IgD-negative memory B cell (primary cell): ENCODE measurements at regions not wholly inside any gene's neighbourhood (a gene's known extent, or its start where the extent isn't known, plus 50 kb on each side); places are given as distances from the start of the nearest gene placed in this dataset.

Source experiments
- H3K27ac Mint-ChIP-seq, 3 donors: one replicate each; pipeline ENCODE4 v1.8.0; 2020 to 2022; ENCODE audit warnings: mild to moderate bottlenecking in 3 of 3, mixed read lengths in 3 of 3, moderate library complexity in 1 of 3
- H3K27me3 Mint-ChIP-seq: one replicate; pipeline ENCODE4 v1.8.0; 2021; ENCODE audit warnings: mixed read lengths
- H3K36me3 Mint-ChIP-seq: one replicate; pipeline ENCODE4 v1.8.0; 2020; ENCODE audit warnings: mild to moderate bottlenecking, mixed read lengths
- H3K4me1 Mint-ChIP-seq, 3 donors: one replicate each; pipeline ENCODE4 v1.8.0; 2020 to 2022; ENCODE audit warnings: mixed read lengths in 3 of 3, mild to moderate bottlenecking in 1 of 3
- H3K4me3 Mint-ChIP-seq, 4 donors: one replicate each; pipeline ENCODE4 v1.8.0; 2020 to 2022; ENCODE audit warnings: mild to moderate bottlenecking in 4 of 4, mixed read lengths in 4 of 4, moderate library complexity in 3 of 4
- H3K9me3 Mint-ChIP-seq, 3 donors: one replicate each; pipeline ENCODE4 v1.8.0; 2020 to 2021; ENCODE audit warnings: mixed read lengths in 3 of 3, mild to moderate bottlenecking in 1 of 3

GRCh38 chr1:238549137-238549536 is 658.4 kb upstream of the ZP4 start:
- Mint-ChIP-seq H3K9me3 (peaks cover 2 to 13% (median 6%) of the 10 kb centered on the region in 3 donors), H3K27me3 (no peaks in the 10 kb centered on the region), H3K36me3 (no peaks in the 10 kb centered on the region), H3K4me1 (no peaks in the 10 kb centered on the region), H3K4me3 (no peak overlapping the region), H3K27ac (no peak overlapping the region)

- H3K4me1 Mint-ChIP-seq: no peaks in the 10 kb centered on the region
- H3K27ac Mint-ChIP-seq: no peak overlapping the region
- no peaks in the 10 kb centered on the region for H3K36me3 Mint-ChIP-seq
Observed at GRCh38 chr1:238546118-238546517, 655.4 kb upstream of the ZP4 start.

GRCh38 chr1:238537641-238538040 is 646.9 kb upstream of the ZP4 start:
- Mint-ChIP-seq H3K4me1 (no peaks in the 10 kb centered on the region), H3K27ac (no peak overlapping the region), H3K27me3 (no peaks in the 10 kb centered on the region), H3K9me3 (peaks cover 1 to 3% (median 2%) of the 10 kb centered on the region in 3 donors), H3K36me3 (no peaks in the 10 kb centered on the region), H3K4me3 (no peak overlapping the region)

More at GRCh38 chr1:238546118-238546517, 655.4 kb upstream of the ZP4 start:
- Mint-ChIP-seq H3K4me3 (no peak overlapping the region), H3K27me3 (no peaks in the 10 kb centered on the region), H3K9me3 (peaks cover 4 to 17% (median 6%) of the 10 kb centered on the region in 3 donors)

GRCh38 chr1:238530209-238530851 is 639.6 kb upstream of the ZP4 start:
- no peak overlapping the region for H3K4me3 Mint-ChIP-seq

GRCh38 chr1:238517711-238518110 is 627.0 kb upstream of the ZP4 start:
- Mint-ChIP-seq H3K27me3 (no peaks in the 10 kb centered on the region), H3K9me3 (peaks cover 0 to 6% (median 4%) of the 10 kb centered on the region in 3 donors), H3K36me3 (no peaks in the 10 kb centered on the region), H3K4me1 (no peaks in the 10 kb centered on the region), H3K4me3 (no peak overlapping the region), H3K27ac (no peak overlapping the region)

More at GRCh38 chr1:238530209-238530851, 639.6 kb upstream of the ZP4 start:
- Mint-ChIP-seq H3K36me3 (no peaks in the 10 kb centered on the region), H3K27me3 (no peaks in the 10 kb centered on the region), H3K27ac (no peak overlapping the region), H3K4me1 (no peaks in the 10 kb centered on the region), H3K9me3 (peaks cover 0 to 3% (median 3%) of the 10 kb centered on the region in 3 donors)

GRCh38 chr1:238501290-238501689 is 610.6 kb upstream of the ZP4 start:
- Mint-ChIP-seq H3K36me3 (no peaks in the 10 kb centered on the region), H3K4me3 (no peak overlapping the region), H3K4me1 (no peaks in the 10 kb centered on the region), H3K9me3 (peaks cover 0 to 15% (median 0%) of the 10 kb centered on the region in 3 donors), H3K27me3 (no peaks in the 10 kb centered on the region), H3K27ac (no peak overlapping the region)

- H3K4me3 Mint-ChIP-seq: no peak overlapping the region
- H3K27me3 Mint-ChIP-seq: no peaks in the 10 kb centered on the region
- no peaks in the 10 kb centered on the region for H3K36me3 Mint-ChIP-seq
- H3K9me3 Mint-ChIP-seq: peaks cover 0 to 15% (median 0%) of the 10 kb centered on the region in 3 donors
- no peak overlapping the region for H3K27ac Mint-ChIP-seq
- no peaks in the 10 kb centered on the region for H3K4me1 Mint-ChIP-seq
Observed at GRCh38 chr1:238499021-238499420, 608.3 kb upstream of the ZP4 start.

GRCh38 chr1:238492271-238492670 is 601.5 kb upstream of the ZP4 start:
- Mint-ChIP-seq H3K36me3 (no peaks in the 10 kb centered on the region), H3K9me3 (peaks cover 0 to 2% (median under 1%) of the 10 kb centered on the region in 3 donors), H3K27me3 (no peaks in the 10 kb centered on the region), H3K4me3 (no peak overlapping the region), H3K4me1 (peaks cover 0 to 1% (median 0%) of the 10 kb centered on the region in 3 donors), H3K27ac (no peak overlapping the region)

GRCh38 chr1:238491265-238491664 is 600.5 kb upstream of the ZP4 start:
- Mint-ChIP-seq H3K27ac (no peak overlapping the region), H3K4me3 (no peak overlapping the region), H3K9me3 (peaks cover 0 to 2% (median 0%) of the 10 kb centered on the region in 3 donors), H3K36me3 (no peaks in the 10 kb centered on the region), H3K4me1 (peaks cover 0 to 1% (median 0%) of the 10 kb centered on the region in 3 donors), H3K27me3 (no peaks in the 10 kb centered on the region)

GRCh38 chr1:238489006-238489405 is 598.3 kb upstream of the ZP4 start:
- H3K4me3 Mint-ChIP-seq: no peak overlapping the region

GRCh38 chr1:238488401-238488800 is 597.7 kb upstream of the ZP4 start:
- H3K9me3 Mint-ChIP-seq: peaks cover 0 to 4% (median 0%) of the 10 kb centered on the region in 3 donors

More at GRCh38 chr1:238489006-238489405, 598.3 kb upstream of the ZP4 start:
- H3K27ac Mint-ChIP-seq: no peak overlapping the region
- H3K9me3 Mint-ChIP-seq: peaks cover 0 to 4% (median 0%) of the 10 kb centered on the region in 3 donors
- no peaks in the 10 kb centered on the region for H3K36me3 Mint-ChIP-seq
- no peaks in the 10 kb centered on the region for H3K27me3 Mint-ChIP-seq
- peaks cover 0 to 1% (median 0%) of the 10 kb centered on the region in 3 donors for H3K4me1 Mint-ChIP-seq

GRCh38 chr1:238487931-238488330 is 597.2 kb upstream of the ZP4 start:
- Mint-ChIP-seq H3K9me3 (peaks cover 0 to 4% (median 0%) of the 10 kb centered on the region in 3 donors), H3K4me1 (peaks cover 0 to 1% (median 0%) of the 10 kb centered on the region in 3 donors), H3K4me3 (no peak overlapping the region), H3K27ac (no peak overlapping the region), H3K36me3 (no peaks in the 10 kb centered on the region), H3K27me3 (no peaks in the 10 kb centered on the region)

More at GRCh38 chr1:238488401-238488800, 597.7 kb upstream of the ZP4 start:
- no peaks in the 10 kb centered on the region for H3K36me3 Mint-ChIP-seq
- H3K4me3 Mint-ChIP-seq: no peak overlapping the region
- no peak overlapping the region for H3K27ac Mint-ChIP-seq
- H3K4me1 Mint-ChIP-seq: peaks cover 0 to 1% (median 0%) of the 10 kb centered on the region in 3 donors
- no peaks in the 10 kb centered on the region for H3K27me3 Mint-ChIP-seq

- H3K4me1 Mint-ChIP-seq: no peaks in the 10 kb centered on the region
- no peaks in the 10 kb centered on the region for H3K27me3 Mint-ChIP-seq
- no peak overlapping the region for H3K4me3 Mint-ChIP-seq
- peaks cover 0 to 3% (median 0%) of the 10 kb centered on the region in 3 donors for H3K9me3 Mint-ChIP-seq
- no peaks in the 10 kb centered on the region for H3K36me3 Mint-ChIP-seq
- no peak overlapping the region for H3K27ac Mint-ChIP-seq
Observed at GRCh38 chr1:238485912-238486209, 595.1 kb upstream of the ZP4 start.

GRCh38 chr1:238485057-238485911 is 594.6 kb upstream of the ZP4 start:
- H3K36me3 Mint-ChIP-seq: no peaks in the 10 kb centered on the region
- no peak overlapping the region for H3K27ac Mint-ChIP-seq
- H3K4me1 Mint-ChIP-seq: no peaks in the 10 kb centered on the region
- no peak overlapping the region for H3K4me3 Mint-ChIP-seq
- no peaks in the 10 kb centered on the region for H3K27me3 Mint-ChIP-seq
- peaks cover 0 to 3% (median 1%) of the 10 kb centered on the region in 3 donors for H3K9me3 Mint-ChIP-seq

- no peaks in the 10 kb centered on the region for H3K36me3 Mint-ChIP-seq
- H3K4me1 Mint-ChIP-seq: no peaks in the 10 kb centered on the region
- no peaks in the 10 kb centered on the region for H3K27me3 Mint-ChIP-seq
- H3K27ac Mint-ChIP-seq: no peak overlapping the region
- H3K9me3 Mint-ChIP-seq: peaks cover 0 to 3% (median 1%) of the 10 kb centered on the region in 3 donors
- no peak overlapping the region for H3K4me3 Mint-ChIP-seq
Observed at GRCh38 chr1:238484121-238484520, 593.4 kb upstream of the ZP4 start.
